ENCODE measurements at regions not wholly inside any gene's neighbourhood (a gene's known extent, or its start where the extent isn't known, plus 50 kb on each side); places are given as distances from the start of the nearest gene placed in this dataset.

DNA sequence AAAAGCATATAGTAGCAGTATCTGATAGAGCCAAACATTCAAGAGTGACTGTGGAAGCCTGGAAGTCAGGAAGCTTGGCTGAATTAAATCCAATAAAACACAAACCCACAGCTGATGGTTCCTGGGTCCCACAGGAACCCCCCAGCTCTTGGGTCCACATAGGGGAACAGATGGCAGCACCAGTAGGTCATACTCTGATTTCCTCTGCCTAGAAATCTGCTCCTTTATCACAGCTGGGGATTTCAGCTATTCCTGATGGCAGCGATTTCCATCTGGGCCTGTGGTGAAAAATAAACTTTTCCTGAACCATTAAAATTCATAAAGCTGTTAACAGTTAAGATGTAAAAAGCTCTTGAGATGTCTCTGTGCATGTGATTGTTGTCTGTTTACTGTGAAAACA lies 202.0 kb upstream of the FRMD6 start:
- H3K27ac ChIP-seq (ENCODE audit: low read depth, low read length), result no peak overlapping the region
- no peak overlapping the region for H3K9ac ChIP-seq (ENCODE audit: low read length)
- no peak overlapping the region for H3K4me2 ChIP-seq (ENCODE audit: low read depth, low read length, poor library complexity, severe bottlenecking)
- TF ChIP-seq, protein P1, sequence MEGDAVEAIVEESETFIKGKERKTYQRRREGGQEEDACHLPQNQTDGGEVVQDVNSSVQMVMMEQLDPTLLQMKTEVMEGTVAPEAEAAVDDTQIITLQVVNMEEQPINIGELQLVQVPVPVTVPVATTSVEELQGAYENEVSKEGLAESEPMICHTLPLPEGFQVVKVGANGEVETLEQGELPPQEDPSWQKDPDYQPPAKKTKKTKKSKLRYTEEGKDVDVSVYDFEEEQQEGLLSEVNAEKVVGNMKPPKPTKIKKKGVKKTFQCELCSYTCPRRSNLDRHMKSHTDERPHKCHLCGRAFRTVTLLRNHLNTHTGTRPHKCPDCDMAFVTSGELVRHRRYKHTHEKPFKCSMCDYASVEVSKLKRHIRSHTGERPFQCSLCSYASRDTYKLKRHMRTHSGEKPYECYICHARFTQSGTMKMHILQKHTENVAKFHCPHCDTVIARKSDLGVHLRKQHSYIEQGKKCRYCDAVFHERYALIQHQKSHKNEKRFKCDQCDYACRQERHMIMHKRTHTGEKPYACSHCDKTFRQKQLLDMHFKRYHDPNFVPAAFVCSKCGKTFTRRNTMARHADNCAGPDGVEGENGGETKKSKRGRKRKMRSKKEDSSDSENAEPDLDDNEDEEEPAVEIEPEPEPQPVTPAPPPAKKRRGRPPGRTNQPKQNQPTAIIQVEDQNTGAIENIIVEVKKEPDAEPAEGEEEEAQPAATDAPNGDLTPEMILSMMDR (IDR thresholded peaks at IDR 0.05; ENCODE audit: insufficient read depth, low read length, poor library complexity, severe bottlenecking), result no peak
- TF ChIP-seq EZH2phosphoT487 (conservative IDR thresholded peaks at IDR 0.05; ENCODE audit: low read length), result no peak
- no peaks in the 10 kb centered on the region for H3K79me2 ChIP-seq (ENCODE audit: insufficient read depth, low read length)
- no peaks in the 10 kb centered on the region for H3K9me3 ChIP-seq (ENCODE audit: insufficient read depth, low read length)
- no peak overlapping the region for H3K4me3 ChIP-seq (ENCODE audit: insufficient read depth, low read length, poor library complexity, severe bottlenecking)
- no peaks in the 10 kb centered on the region for H4K20me1 ChIP-seq (ENCODE audit: low read depth, low read length)
- H3K36me3 ChIP-seq (ENCODE audit: low read length), result no peaks in the 10 kb centered on the region
- no peaks in the 10 kb centered on the region for H3F3A ChIP-seq (ENCODE audit: insufficient read depth)
- H2AFZ ChIP-seq (ENCODE audit: low read depth, low read length, severe bottlenecking), result no peak overlapping the region
- H3K27me3 ChIP-seq (ENCODE audit: low read length), result no peaks in the 10 kb centered on the region
- no peaks in the 10 kb centered on the region for H3K9me2 ChIP-seq (replicated peaks; ENCODE audit: insufficient read depth, low read length)

DNA sequence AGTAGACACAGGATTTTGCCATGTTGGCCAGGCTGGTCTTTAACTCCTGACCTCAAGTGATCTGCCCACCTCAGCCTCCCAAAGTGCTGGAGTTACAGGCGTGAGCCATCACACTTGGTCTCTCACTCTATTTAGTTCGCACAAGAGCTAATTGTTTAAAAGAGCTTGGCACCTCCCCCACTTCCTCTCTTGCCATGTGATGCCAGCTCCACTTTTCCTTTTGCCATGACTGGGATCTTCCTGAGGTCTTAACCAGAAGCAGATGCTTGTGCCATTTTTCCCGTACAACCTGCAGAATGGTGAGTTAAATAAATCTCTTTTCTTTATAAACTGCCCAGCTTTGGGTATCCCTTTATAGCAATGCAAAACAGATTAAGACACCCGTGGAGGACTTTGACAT lies 200.1 kb upstream of the FRMD6 start:
- H3K27me3 ChIP-seq (ENCODE audit: low read length), result no peaks in the 10 kb centered on the region
- H3K4me3 ChIP-seq (ENCODE audit: insufficient read depth, low read length, poor library complexity, severe bottlenecking), result no peak overlapping the region
- H3K9ac ChIP-seq (ENCODE audit: low read length), result no peak overlapping the region
- H3K36me3 ChIP-seq (ENCODE audit: low read length), result no peaks in the 10 kb centered on the region
- H3K79me2 ChIP-seq (ENCODE audit: insufficient read depth, low read length), result no peaks in the 10 kb centered on the region
- H2AFZ ChIP-seq (ENCODE audit: low read depth, low read length, severe bottlenecking), result no peak overlapping the region
- no peaks in the 10 kb centered on the region for H3K9me2 ChIP-seq (replicated peaks; ENCODE audit: insufficient read depth, low read length)
- H3K27ac ChIP-seq (ENCODE audit: low read depth, low read length), result no peak overlapping the region
- H3K4me2 ChIP-seq (ENCODE audit: low read depth, low read length, poor library complexity, severe bottlenecking), result no peak overlapping the region
- H4K20me1 ChIP-seq (ENCODE audit: low read depth, low read length), result no peaks in the 10 kb centered on the region
- TF ChIP-seq, protein P1 (IDR thresholded peaks at IDR 0.05; ENCODE audit: insufficient read depth, low read length, poor library complexity, severe bottlenecking), result no peak
- TF ChIP-seq EZH2phosphoT487 (conservative IDR thresholded peaks at IDR 0.05; ENCODE audit: low read length), result no peak
- no peaks in the 10 kb centered on the region for H3F3A ChIP-seq (ENCODE audit: insufficient read depth)
- no peaks in the 10 kb centered on the region for H3K9me3 ChIP-seq (ENCODE audit: insufficient read depth, low read length)

DNA sequence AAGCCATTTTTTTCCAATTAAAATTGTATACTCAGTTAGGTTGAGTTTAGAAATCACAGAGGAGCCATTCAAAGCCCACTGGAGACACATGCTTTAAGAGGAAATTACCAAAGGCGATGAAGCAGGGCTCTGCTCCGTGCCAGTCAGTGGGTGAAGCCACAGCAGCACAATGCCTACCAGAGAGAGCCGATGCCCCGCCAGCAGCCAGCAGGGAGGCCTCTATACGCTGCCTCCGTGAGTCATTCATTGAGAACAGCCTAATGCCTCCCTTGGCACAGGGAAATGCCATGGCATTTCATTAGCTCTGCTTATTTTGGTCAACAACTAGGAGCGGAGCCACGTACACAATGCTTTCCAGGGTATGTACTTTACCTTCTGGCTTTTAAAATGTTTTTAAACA lies 197.8 kb upstream of the FRMD6 start:
- TF ChIP-seq, protein P1 (IDR thresholded peaks at IDR 0.05; ENCODE audit: insufficient read depth, low read length, poor library complexity, severe bottlenecking), result no peak
- TF ChIP-seq EZH2phosphoT487 (conservative IDR thresholded peaks at IDR 0.05; ENCODE audit: low read length), result no peak
- H3K4me2 ChIP-seq (ENCODE audit: low read depth, low read length, poor library complexity, severe bottlenecking), result no peak overlapping the region
- H3K27ac ChIP-seq (ENCODE audit: low read depth, low read length), result no peak overlapping the region
- no peak overlapping the region for H3K9ac ChIP-seq (ENCODE audit: low read length)
- H2AFZ ChIP-seq (ENCODE audit: low read depth, low read length, severe bottlenecking), result no peak overlapping the region
- no peaks in the 10 kb centered on the region for H3F3A ChIP-seq (ENCODE audit: insufficient read depth)
- H3K9me2 ChIP-seq (replicated peaks; ENCODE audit: insufficient read depth, low read length), result no peaks in the 10 kb centered on the region
- no peaks in the 10 kb centered on the region for H3K79me2 ChIP-seq (ENCODE audit: insufficient read depth, low read length)
- no peaks in the 10 kb centered on the region for H3K27me3 ChIP-seq (ENCODE audit: low read length)
- H3K4me3 ChIP-seq (ENCODE audit: insufficient read depth, low read length, poor library complexity, severe bottlenecking), result no peak overlapping the region
- no peaks in the 10 kb centered on the region for H3K36me3 ChIP-seq (ENCODE audit: low read length)
- H3K9me3 ChIP-seq (ENCODE audit: insufficient read depth, low read length), result no peaks in the 10 kb centered on the region
- H4K20me1 ChIP-seq (ENCODE audit: low read depth, low read length), result no peaks in the 10 kb centered on the region

DNA sequence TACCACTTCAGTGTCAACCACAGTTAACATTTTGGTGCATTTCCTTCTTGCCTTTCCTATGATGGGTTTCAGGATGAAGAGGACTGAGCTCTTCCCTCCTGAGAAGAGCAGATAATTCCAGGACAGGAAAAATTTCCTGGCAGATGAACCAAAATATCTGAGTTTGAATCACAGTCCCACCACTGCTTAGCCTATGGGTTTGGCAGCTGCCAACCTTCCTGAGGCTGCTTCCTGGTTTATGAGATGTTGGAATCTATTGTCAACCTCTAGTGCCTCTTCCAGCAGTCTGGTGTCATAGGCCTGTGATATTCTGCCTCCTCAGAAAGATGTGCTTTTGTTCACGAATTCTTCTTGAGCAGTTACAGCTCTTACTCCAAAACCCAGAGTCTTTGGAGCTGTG lies 197.4 kb upstream of the FRMD6 start:
- H3F3A ChIP-seq (ENCODE audit: insufficient read depth), result no peaks in the 10 kb centered on the region
- no peak overlapping the region for H3K4me2 ChIP-seq (ENCODE audit: low read depth, low read length, poor library complexity, severe bottlenecking)
- H3K9ac ChIP-seq (ENCODE audit: low read length), result no peak overlapping the region
- H3K4me3 ChIP-seq (ENCODE audit: insufficient read depth, low read length, poor library complexity, severe bottlenecking), result no peak overlapping the region
- H3K79me2 ChIP-seq (ENCODE audit: insufficient read depth, low read length), result no peaks in the 10 kb centered on the region
- no peak overlapping the region for H3K27ac ChIP-seq (ENCODE audit: low read depth, low read length)
- H2AFZ ChIP-seq (ENCODE audit: low read depth, low read length, severe bottlenecking), result no peak overlapping the region
- H3K27me3 ChIP-seq (ENCODE audit: low read length), result no peaks in the 10 kb centered on the region
- H3K36me3 ChIP-seq (ENCODE audit: low read length), result no peaks in the 10 kb centered on the region
- no peak for TF ChIP-seq EZH2phosphoT487 (conservative IDR thresholded peaks at IDR 0.05; ENCODE audit: low read length)
- TF ChIP-seq, protein P1 (IDR thresholded peaks at IDR 0.05; ENCODE audit: insufficient read depth, low read length, poor library complexity, severe bottlenecking), result no peak
- no peaks in the 10 kb centered on the region for H3K9me3 ChIP-seq (ENCODE audit: insufficient read depth, low read length)
- H4K20me1 ChIP-seq (ENCODE audit: low read depth, low read length), result no peaks in the 10 kb centered on the region
- H3K9me2 ChIP-seq (replicated peaks; ENCODE audit: insufficient read depth, low read length), result no peaks in the 10 kb centered on the region
